ENCODE measurements at regions not wholly inside any gene's neighbourhood (a gene's known extent, or its start where the extent isn't known, plus 50 kb on each side); places are given as distances from the start of the nearest gene placed in this dataset.

DNA sequence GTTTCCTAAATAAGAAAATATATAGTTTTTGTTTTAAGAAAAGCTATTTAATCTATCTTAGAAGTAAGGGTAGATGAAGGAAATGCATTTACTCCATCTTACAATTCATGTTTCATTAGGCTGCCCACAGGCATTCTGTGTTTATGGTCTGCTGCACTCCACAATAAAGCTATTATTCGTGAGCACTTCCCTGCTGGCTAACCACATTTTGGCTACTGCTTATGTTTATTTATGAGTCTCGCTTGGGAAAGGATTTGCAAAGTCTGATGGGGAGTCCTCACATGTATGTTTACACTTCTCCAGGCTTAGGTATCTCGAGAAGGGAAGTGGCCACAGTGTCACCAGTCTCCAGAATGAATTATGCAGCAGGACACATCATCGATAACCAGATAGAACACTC, 260.8 kb upstream of the VCX start:
- Histone ChIP-seq H3K27me3 (ENCODE audit: insufficient read depth, poor library complexity, severe bottlenecking) (no peaks in the 10 kb centered on the region), H3K27ac (replicated peaks) (no peak overlapping the region), H3K4me3 (replicated peaks; ENCODE audit: insufficient read depth, low read length) (no peak overlapping the region)
- TF ChIP-seq POLR2AphosphoS5 (IDR thresholded peaks at IDR 0.05; ENCODE audit: low read depth) = no peak
- TF ChIP-seq, protein P1, sequence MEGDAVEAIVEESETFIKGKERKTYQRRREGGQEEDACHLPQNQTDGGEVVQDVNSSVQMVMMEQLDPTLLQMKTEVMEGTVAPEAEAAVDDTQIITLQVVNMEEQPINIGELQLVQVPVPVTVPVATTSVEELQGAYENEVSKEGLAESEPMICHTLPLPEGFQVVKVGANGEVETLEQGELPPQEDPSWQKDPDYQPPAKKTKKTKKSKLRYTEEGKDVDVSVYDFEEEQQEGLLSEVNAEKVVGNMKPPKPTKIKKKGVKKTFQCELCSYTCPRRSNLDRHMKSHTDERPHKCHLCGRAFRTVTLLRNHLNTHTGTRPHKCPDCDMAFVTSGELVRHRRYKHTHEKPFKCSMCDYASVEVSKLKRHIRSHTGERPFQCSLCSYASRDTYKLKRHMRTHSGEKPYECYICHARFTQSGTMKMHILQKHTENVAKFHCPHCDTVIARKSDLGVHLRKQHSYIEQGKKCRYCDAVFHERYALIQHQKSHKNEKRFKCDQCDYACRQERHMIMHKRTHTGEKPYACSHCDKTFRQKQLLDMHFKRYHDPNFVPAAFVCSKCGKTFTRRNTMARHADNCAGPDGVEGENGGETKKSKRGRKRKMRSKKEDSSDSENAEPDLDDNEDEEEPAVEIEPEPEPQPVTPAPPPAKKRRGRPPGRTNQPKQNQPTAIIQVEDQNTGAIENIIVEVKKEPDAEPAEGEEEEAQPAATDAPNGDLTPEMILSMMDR (IDR thresholded peaks at IDR 0.05; ENCODE audit: insufficient read depth, low read length) = no peak
- TF ChIP-seq SPI1 (IDR thresholded peaks at IDR 0.05; ENCODE audit: borderline replicate concordance, low read depth) = no peak
- no peak for TF ChIP-seq GABPA (IDR thresholded peaks at IDR 0.05; ENCODE audit: low read depth)
- TF ChIP-seq, protein P2, sequence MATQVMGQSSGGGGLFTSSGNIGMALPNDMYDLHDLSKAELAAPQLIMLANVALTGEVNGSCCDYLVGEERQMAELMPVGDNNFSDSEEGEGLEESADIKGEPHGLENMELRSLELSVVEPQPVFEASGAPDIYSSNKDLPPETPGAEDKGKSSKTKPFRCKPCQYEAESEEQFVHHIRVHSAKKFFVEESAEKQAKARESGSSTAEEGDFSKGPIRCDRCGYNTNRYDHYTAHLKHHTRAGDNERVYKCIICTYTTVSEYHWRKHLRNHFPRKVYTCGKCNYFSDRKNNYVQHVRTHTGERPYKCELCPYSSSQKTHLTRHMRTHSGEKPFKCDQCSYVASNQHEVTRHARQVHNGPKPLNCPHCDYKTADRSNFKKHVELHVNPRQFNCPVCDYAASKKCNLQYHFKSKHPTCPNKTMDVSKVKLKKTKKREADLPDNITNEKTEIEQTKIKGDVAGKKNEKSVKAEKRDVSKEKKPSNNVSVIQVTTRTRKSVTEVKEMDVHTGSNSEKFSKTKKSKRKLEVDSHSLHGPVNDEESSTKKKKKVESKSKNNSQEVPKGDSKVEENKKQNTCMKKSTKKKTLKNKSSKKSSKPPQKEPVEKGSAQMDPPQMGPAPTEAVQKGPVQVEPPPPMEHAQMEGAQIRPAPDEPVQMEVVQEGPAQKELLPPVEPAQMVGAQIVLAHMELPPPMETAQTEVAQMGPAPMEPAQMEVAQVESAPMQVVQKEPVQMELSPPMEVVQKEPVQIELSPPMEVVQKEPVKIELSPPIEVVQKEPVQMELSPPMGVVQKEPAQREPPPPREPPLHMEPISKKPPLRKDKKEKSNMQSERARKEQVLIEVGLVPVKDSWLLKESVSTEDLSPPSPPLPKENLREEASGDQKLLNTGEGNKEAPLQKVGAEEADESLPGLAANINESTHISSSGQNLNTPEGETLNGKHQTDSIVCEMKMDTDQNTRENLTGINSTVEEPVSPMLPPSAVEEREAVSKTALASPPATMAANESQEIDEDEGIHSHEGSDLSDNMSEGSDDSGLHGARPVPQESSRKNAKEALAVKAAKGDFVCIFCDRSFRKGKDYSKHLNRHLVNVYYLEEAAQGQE (IDR thresholded peaks at IDR 0.05; ENCODE audit: insufficient replicate concordance, low read depth) = no peak
- no peak for DNase-seq (ENCODE audit: low read depth in 1 of 2, low spot score in 1 of 2)

DNA sequence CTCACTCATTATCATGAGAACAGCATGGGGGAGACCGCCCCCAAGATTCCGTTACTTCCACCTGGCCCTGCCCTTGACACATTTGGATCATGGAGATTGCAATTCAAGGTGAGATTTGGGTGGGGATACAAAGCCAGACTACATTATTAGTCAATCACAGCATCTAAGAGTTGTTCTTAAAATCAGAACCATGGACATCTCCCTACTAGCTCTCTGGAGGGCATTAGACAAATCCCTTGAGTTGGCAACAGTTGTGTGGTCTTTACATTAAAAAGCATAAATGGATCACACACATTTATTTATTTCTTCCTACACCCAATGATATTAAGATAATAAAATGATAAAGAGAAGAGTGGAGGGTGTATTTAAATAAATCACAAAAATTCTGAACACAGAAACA, 262.8 kb upstream of the VCX start:
- Histone ChIP-seq H3K4me3 (replicated peaks; ENCODE audit: insufficient read depth, low read length) (no peak overlapping the region), H3K27ac (replicated peaks) (no peak overlapping the region), H3K27me3 (ENCODE audit: insufficient read depth, poor library complexity, severe bottlenecking) (no peaks in the 10 kb centered on the region)
- TF ChIP-seq GABPA (IDR thresholded peaks at IDR 0.05; ENCODE audit: low read depth) (no peak), POLR2AphosphoS5 (IDR thresholded peaks at IDR 0.05; ENCODE audit: low read depth) (no peak), SPI1 (IDR thresholded peaks at IDR 0.05; ENCODE audit: borderline replicate concordance, low read depth) (no peak)
- TF ChIP-seq, protein P2 (IDR thresholded peaks at IDR 0.05; ENCODE audit: insufficient replicate concordance, low read depth) = peak; percentile 90
- TF ChIP-seq, protein P1 (IDR thresholded peaks at IDR 0.05; ENCODE audit: insufficient read depth, low read length) = no peak
- no peak for DNase-seq (ENCODE audit: low read depth in 1 of 2, low spot score in 1 of 2)

DNA sequence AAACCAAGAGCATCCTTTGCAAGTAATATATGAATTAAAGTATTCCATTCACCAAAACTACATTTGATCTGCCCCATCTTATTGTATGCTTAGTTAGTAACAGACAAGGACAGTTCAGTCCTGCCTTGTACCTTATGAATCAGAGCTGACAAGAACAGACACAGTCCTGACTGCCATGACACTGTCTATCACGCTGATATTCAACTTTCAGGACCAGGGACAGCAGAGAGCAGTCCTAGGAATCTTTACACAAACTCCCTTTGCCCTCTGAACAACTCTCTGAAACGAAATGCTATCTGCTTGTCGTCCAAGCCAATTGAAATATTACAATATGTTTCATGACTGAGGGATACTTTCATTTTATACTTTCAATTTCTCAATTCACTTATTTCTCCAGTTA, 268.6 kb upstream of the VCX start:
- Histone ChIP-seq H3K27me3 (ENCODE audit: insufficient read depth, poor library complexity, severe bottlenecking) (no peaks in the 10 kb centered on the region), H3K27ac (replicated peaks) (no peak overlapping the region), H3K4me3 (replicated peaks; ENCODE audit: insufficient read depth, low read length) (no peak overlapping the region)
- TF ChIP-seq, protein P2 (IDR thresholded peaks at IDR 0.05; ENCODE audit: insufficient replicate concordance, low read depth) = peak; percentile 96
- TF ChIP-seq POLR2AphosphoS5 (IDR thresholded peaks at IDR 0.05; ENCODE audit: low read depth) (no peak), GABPA (IDR thresholded peaks at IDR 0.05; ENCODE audit: low read depth) (no peak), SPI1 (IDR thresholded peaks at IDR 0.05; ENCODE audit: borderline replicate concordance, low read depth) (no peak)
- TF ChIP-seq, protein P1 (IDR thresholded peaks at IDR 0.05; ENCODE audit: insufficient read depth, low read length) = no peak
- no peak for DNase-seq (ENCODE audit: low read depth in 1 of 2, low spot score in 1 of 2)
